ENCODE measurements at regions not wholly inside any gene's neighbourhood (a gene's known extent, or its start where the extent isn't known, plus 50 kb on each side); places are given as distances from the start of the nearest gene placed in this dataset.

DNA sequence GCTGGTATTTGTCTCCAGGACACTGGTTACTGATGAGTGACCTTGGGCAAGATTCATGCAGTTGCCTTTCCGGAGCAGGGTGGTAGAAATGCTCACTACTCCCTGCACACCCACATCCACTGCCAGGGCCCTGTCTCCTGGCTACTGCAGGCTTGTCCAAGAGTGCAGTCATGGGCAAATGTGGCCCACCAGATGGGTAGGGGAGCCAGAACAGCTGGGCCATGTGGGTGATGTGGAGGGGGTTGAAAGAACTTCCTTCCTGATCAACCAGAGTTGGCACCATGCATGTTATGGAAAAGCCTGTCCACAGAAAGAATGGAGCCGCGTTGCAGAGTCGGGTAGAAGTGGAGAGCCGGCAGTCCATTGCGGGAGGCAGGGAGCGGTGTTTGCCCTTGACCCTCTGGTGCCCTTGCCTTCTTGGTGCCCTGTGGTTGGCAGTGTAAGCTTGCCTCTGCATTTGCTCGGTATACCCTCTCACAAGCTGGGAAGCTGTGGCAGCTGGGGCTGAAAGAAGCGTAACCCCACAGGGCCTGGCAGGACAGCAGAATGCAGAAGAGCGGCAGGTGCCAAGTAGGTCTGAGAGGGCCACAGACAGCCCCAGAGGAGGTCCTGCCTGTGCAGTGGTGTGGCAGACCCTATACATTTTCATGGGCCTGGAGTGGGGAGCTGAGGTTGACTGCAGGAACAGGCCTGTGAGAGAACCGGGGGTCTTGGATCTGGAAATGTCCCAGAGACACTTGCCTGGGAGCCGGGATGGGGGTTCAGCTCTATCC is 253.2 kb downstream of the TFCP2L1 start:
- no peak for DNase-seq (ENCODE audit: low spot score)
- H3K27ac ChIP-seq: no peak overlapping the region
- no peak for TF ChIP-seq CTCF (IDR thresholded peaks at IDR 0.05)
- H3K4me3 ChIP-seq: no peak overlapping the region

DNA sequence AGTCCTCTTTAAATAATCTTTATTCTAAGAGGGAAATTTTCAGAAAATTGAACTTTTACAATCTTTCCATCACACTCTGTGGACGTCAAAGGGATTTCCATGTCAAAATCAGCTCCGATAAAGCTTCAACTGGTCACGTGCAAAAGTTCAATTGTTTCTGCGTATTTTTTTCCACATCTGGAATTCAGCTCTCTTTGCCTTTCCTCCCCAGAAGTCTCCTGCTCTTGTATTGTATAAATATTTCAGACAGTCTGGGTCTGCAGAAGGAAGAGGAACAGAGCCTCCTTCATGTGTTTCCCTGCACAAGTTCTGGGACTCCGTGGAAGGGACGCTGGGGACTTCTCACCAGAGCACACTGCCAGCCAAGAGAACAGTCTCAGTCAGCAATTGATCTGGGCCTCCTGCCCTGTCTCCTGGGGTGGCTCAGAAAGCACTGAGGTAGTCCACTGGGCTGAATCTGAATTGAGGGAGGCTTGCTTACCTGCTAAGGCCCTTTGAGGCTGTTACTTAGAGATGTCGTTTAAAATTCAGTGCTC is 251.5 kb downstream of the TFCP2L1 start:
- no peak overlapping the region for H3K4me3 ChIP-seq
- no peak for TF ChIP-seq CTCF (IDR thresholded peaks at IDR 0.05)
- no peak for DNase-seq (ENCODE audit: low spot score)
- no peak overlapping the region for H3K27ac ChIP-seq

DNA sequence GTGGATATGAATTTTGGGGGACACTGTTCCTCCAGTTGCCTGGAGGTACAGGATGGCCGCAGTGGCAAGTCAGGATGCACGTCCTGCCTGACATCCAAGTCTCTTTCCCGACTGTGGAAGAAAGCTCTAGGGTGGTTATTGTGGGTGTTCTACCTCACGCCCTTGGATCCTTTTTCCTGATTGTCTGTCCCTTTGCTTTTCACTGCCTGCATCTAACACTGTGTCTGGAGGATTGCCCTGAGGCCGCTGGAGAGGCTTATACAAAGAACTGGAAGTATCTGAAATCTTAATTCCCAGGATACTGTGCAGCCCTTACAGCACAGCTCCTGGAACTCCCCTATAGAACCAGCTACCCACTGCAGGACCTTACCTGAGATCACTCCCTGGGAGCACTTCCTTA is 250.5 kb downstream of the TFCP2L1 start:
- H3K4me3 ChIP-seq: no peak overlapping the region
- no peak for TF ChIP-seq CTCF (IDR thresholded peaks at IDR 0.05)
- no peak for DNase-seq (ENCODE audit: low spot score)
- H3K27ac ChIP-seq: no peak overlapping the region

- no peak overlapping the region for H3K27ac ChIP-seq
- no peak overlapping the region for H3K4me3 ChIP-seq
- no peak for DNase-seq (ENCODE audit: low spot score)
- TF ChIP-seq CTCF (IDR thresholded peaks at IDR 0.05): no peak
Measured at GRCh38 chr2:121036226-121036692, 248.7 kb downstream of the TFCP2L1 start.

DNA sequence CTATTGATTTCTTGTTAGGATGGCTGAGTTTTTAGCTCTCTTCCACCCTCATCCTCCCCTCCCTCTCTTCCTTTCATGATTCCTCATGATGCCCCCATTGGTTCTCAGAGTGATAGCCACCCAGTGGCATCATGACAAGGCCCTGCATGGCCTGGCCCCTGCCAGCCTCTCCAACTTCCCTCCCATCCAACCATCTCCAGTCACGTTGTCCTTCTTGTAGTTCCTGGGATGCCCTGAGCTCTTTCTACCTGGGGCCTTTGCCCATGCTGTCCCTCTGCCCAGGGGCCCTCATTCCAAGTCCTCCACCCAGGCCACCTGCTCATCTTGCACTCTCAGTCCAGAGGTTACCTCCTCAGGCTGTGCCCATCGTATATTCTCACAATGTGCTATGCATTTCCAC is 247.5 kb downstream of the TFCP2L1 start:
- no peak for TF ChIP-seq CTCF (IDR thresholded peaks at IDR 0.05)
- no peak for DNase-seq (ENCODE audit: low spot score)
- Histone ChIP-seq H3K27ac (no peak overlapping the region), H3K4me3 (no peak overlapping the region)

- DNase-seq (ENCODE audit: low spot score): no peak
- Histone ChIP-seq H3K4me3 (no peak overlapping the region), H3K27ac (no peak overlapping the region)
- TF ChIP-seq CTCF (IDR thresholded peaks at IDR 0.05): no peak
Measured at GRCh38 chr2:121038031-121038430, 247.0 kb downstream of the TFCP2L1 start.

GRCh38 chr2:121038431-121038830 is 246.6 kb downstream of the TFCP2L1 start:
- DNase-seq (ENCODE audit: low spot score): no peak
- no peak for TF ChIP-seq CTCF (IDR thresholded peaks at IDR 0.05)
- no peak overlapping the region for H3K27ac ChIP-seq
- H3K4me3 ChIP-seq: no peak overlapping the region

All from coronary artery (tissue), 2 donors.